Neural cell (in vitro differentiated cells): ENCODE measurements at regions not wholly inside any gene's neighbourhood (a gene's known extent, or its start where the extent isn't known, plus 50 kb on each side); places are given as distances from the start of the nearest gene placed in this dataset.

Experiments used
- H2AFZ ChIP-seq: fragments of 200-600, 300-800 bp; sonication (generic), shearing (Covaris generic); 2 replicates; pipeline ENCODE4 v1.6.0; 2014; ENCODE audit warnings: low read depth, mild to moderate bottlenecking, antibody characterized with exemption, low read length, moderate library complexity
- H3F3A ChIP-seq: fragments of 200-600 bp; shearing (Covaris generic); 2 replicates; pipeline ENCODE4 v1.6.1; 2016; ENCODE audit warnings: mild to moderate bottlenecking, moderate library complexity, mixed read lengths, antibody characterized with exemption, low read length; ENCODE audit not compliant: insufficient read depth, poor library complexity, severe bottlenecking
- H3K27ac ChIP-seq: fragments of 200-600, 300-800 bp; sonication (generic), shearing (Covaris generic); 2 replicates; pipeline ENCODE4 v1.5.1; 2014; ENCODE audit warnings: mild to moderate bottlenecking, low read length, moderate library complexity
- H3K27me3 ChIP-seq: fragments of 300-800, 200-600 bp; sonication (generic), shearing (Covaris generic); 2 replicates; pipeline ENCODE4 v1.6.0; 2014; ENCODE audit warnings: mild to moderate bottlenecking, low read depth, low read length, moderate library complexity; ENCODE audit not compliant: insufficient read depth
- H3K36me3 ChIP-seq: fragments of 300-800, 200-600 bp; sonication (generic), shearing (Covaris generic); 2 replicates; pipeline ENCODE4 v1.5.1; 2014; ENCODE audit warnings: mild to moderate bottlenecking, antibody characterized with exemption, low read length, moderate library complexity; ENCODE audit not compliant: insufficient read depth
- H3K4me2 ChIP-seq: fragments of 300-800, 200-600 bp; sonication (generic), shearing (Covaris generic); 2 replicates; pipeline ENCODE4 v1.6.0; 2014; ENCODE audit warnings: mild to moderate bottlenecking, low read length
- H3K4me3 ChIP-seq: fragments of 300-800, 200-600 bp; sonication (generic), shearing (Covaris generic); 2 replicates; pipeline ENCODE4 v1.5.1; 2014; ENCODE audit warnings: mild to moderate bottlenecking, low read length, moderate library complexity
- H3K79me2 ChIP-seq: fragments of 200-600 bp; shearing (Covaris generic); replicated peaks from 2 replicates; pipeline ENCODE4 v1.6.0; 2014; ENCODE audit warnings: mild to moderate bottlenecking, low read length, moderate library complexity; ENCODE audit not compliant: insufficient read depth
- H3K9ac ChIP-seq: fragments of 300-800, 200-600 bp; sonication (generic), shearing (Covaris generic); 2 replicates; pipeline ENCODE4 v1.6.1; 2016; ENCODE audit warnings: mild to moderate bottlenecking, low read length, mixed read lengths
- H3K9me2 ChIP-seq: fragments of 200-600 bp; shearing (Covaris generic); 2 replicates; pipeline ENCODE4 v1.6.1; 2016; ENCODE audit warnings: mild to moderate bottlenecking, low read length, mixed read lengths; ENCODE audit not compliant: insufficient read depth
- H3K9me3 ChIP-seq: fragments of 200-600, 300-800 bp; sonication (generic), shearing (Covaris generic); 2 replicates; pipeline ENCODE4 v1.6.1; 2016; ENCODE audit warnings: mild to moderate bottlenecking, mixed run types, low read length, moderate library complexity, mixed read lengths
- H4K20me1 ChIP-seq: fragments of 200-600 bp; shearing (Covaris generic); 2 replicates; pipeline ENCODE4 v1.6.1; 2016; ENCODE audit warnings: mild to moderate bottlenecking, mixed run types; ENCODE audit not compliant: insufficient read depth
- CTCF ChIP-seq: fragments of 450-650 bp; IDR thresholded peaks from 2 replicates; pipeline ENCODE4 v1.5.1; 2014; ENCODE audit warnings: antibody characterized with exemption, mild to moderate bottlenecking, moderate library complexity; ENCODE audit not compliant: poor library complexity, severe bottlenecking
- EP300 ChIP-seq: fragments of 450-650 bp; conservative IDR thresholded peaks from 2 replicates; pipeline ENCODE4 v1.6.1; 2014; ENCODE audit warnings: antibody characterized with exemption, mild to moderate bottlenecking, moderate library complexity; ENCODE audit not compliant: poor library complexity, severe bottlenecking
- EZH2 ChIP-seq: fragments of 200-600, 300-800 bp; shearing (Covaris generic), sonication (generic); IDR thresholded peaks from 2 replicates; pipeline ENCODE4 v1.6.1; 2014; ENCODE audit warnings: antibody characterized with exemption, low read length, borderline replicate concordance, mild to moderate bottlenecking; ENCODE audit not compliant: insufficient read depth, poor library complexity, severe bottlenecking
- MXI1 ChIP-seq: fragments of 450-650 bp; conservative IDR thresholded peaks from 2 replicates; pipeline ENCODE4 v1.6.1; 2014; ENCODE audit warnings: antibody characterized with exemption, mild to moderate bottlenecking; ENCODE audit not compliant: poor library complexity, severe bottlenecking
- POLR2AphosphoS5 ChIP-seq: IDR thresholded peaks from 2 replicates; pipeline ENCODE4 v1.6.1; 2012
- RAD21 ChIP-seq: fragments of 450-650 bp; conservative IDR thresholded peaks from 2 replicates; pipeline ENCODE4 v1.6.1; 2014; ENCODE audit warnings: antibody characterized with exemption, mild to moderate bottlenecking, moderate library complexity
- REST ChIP-seq: IDR thresholded peaks from 2 replicates; pipeline ENCODE4 v1.6.1; 2012; ENCODE audit warnings: borderline replicate concordance
- SMC3 ChIP-seq: fragments of 450-650 bp; conservative IDR thresholded peaks from 2 replicates; pipeline ENCODE4 v1.6.1; 2014; ENCODE audit warnings: antibody characterized with exemption, mild to moderate bottlenecking, moderate library complexity; ENCODE audit not compliant: poor library complexity
- TAF1 ChIP-seq: IDR thresholded peaks from 2 replicates; pipeline ENCODE4 v1.6.1; 2012; ENCODE audit warnings: low read depth

GRCh38 chr9:107784235-107784958, 294.8 kb upstream of the KLF4 start:
- Histone ChIP-seq H3K9me2 (no peaks in the 10 kb centered on the region), H3K36me3 (no peaks in the 10 kb centered on the region), H3K4me3 (no peak overlapping the region), H3K27ac (no peak overlapping the region), H2AFZ (no peak overlapping the region), H4K20me1 (no peaks in the 10 kb centered on the region), H3K79me2 (no peaks in the 10 kb centered on the region), H3K9ac (no peak overlapping the region), H3K9me3 (no peaks in the 10 kb centered on the region), H3K4me2 (no peak overlapping the region), H3F3A (no peaks in the 10 kb centered on the region), H3K27me3 (no peaks in the 10 kb centered on the region)
- no peak for TF ChIP-seq TAF1

GRCh38 chr9:107782789-107783188, 293.2 kb upstream of the KLF4 start:
- Histone ChIP-seq H3K9me2 (no peaks in the 10 kb centered on the region), H3K27ac (no peak overlapping the region), H3K36me3 (no peaks in the 10 kb centered on the region), H3K9ac (no peak overlapping the region), H3K4me2 (no peak overlapping the region), H4K20me1 (no peaks in the 10 kb centered on the region), H2AFZ (no peak overlapping the region), H3K4me3 (no peak overlapping the region), H3K9me3 (no peaks in the 10 kb centered on the region), H3K27me3 (no peaks in the 10 kb centered on the region), H3K79me2 (no peaks in the 10 kb centered on the region), H3F3A (no peaks in the 10 kb centered on the region)
- no peak for TF ChIP-seq EP300
- TF ChIP-seq CTCF = no peak
- TF ChIP-seq REST = no peak
- TF ChIP-seq MXI1 = no peak
- TF ChIP-seq POLR2AphosphoS5 = no peak

- Histone ChIP-seq H2AFZ (no peak overlapping the region), H3K9me3 (no peaks in the 10 kb centered on the region), H3K27ac (no peak overlapping the region), H3K79me2 (no peaks in the 10 kb centered on the region), H3K9me2 (no peaks in the 10 kb centered on the region), H3K4me2 (no peak overlapping the region), H3K27me3 (no peaks in the 10 kb centered on the region), H3K36me3 (no peaks in the 10 kb centered on the region), H3K9ac (no peak overlapping the region), H4K20me1 (no peaks in the 10 kb centered on the region), H3F3A (no peaks in the 10 kb centered on the region), H3K4me3 (no peak overlapping the region)
- no peak for TF ChIP-seq EZH2
- no peak for TF ChIP-seq POLR2AphosphoS5
- no peak for TF ChIP-seq SMC3
- TF ChIP-seq EP300 = no peak
- TF ChIP-seq CTCF = no peak
- no peak for TF ChIP-seq TAF1
- no peak for TF ChIP-seq REST
- no peak for TF ChIP-seq MXI1
- no peak for TF ChIP-seq RAD21
Measured at GRCh38 chr9:107782381-107782780, 292.8 kb upstream of the KLF4 start.
